Left ventricle myocardium superior (tissue), 1 donor: ENCODE measurements at regions not wholly inside any gene's neighbourhood (a gene's known extent, or its start where the extent isn't known, plus 50 kb on each side); places are given as distances from the start of the nearest gene placed in this dataset.

Experiments used
- ATAC-seq: fragments of 200-7000 bp; cut with Tn5 transposase; one replicate; pipeline ENCODE4 v1.9.1; 2020; ENCODE audit warnings: mild to moderate bottlenecking, moderate library complexity
- DNase-seq: peaks from one replicate; pipeline ENCODE4 v3.0.0-alpha.2; 2020
- intact Hi-C: fragments of 100-400 bp; cut with micrococcal nuclease; formaldehyde crosslinking; loops from one replicate; pipeline ENCODE4 v1.11.0; 2022
- donor health status: DM: no; HTN: yes; CAD: no; lungs with severe emphysema.

- intact Hi-C loops = no loop called here
- ATAC-seq = no peak
- no peak for DNase-seq
Observed at GRCh38 chr18:39396168-39396567, 1830.6 kb upstream of the CELF4 start.

- DNase-seq = no peak
- intact Hi-C loops = no loop called here
- no peak for ATAC-seq
Observed at GRCh38 chr18:39389800-39390379, 1824.3 kb upstream of the CELF4 start.

- no peak for DNase-seq
Observed at GRCh38 chr18:39380866-39381265, 1815.3 kb upstream of the CELF4 start.

GRCh38 chr18:39380186-39380725, 1814.7 kb upstream of the CELF4 start:
- no peak for ATAC-seq
- intact Hi-C loops = no loop called here

More at GRCh38 chr18:39380866-39381265, 1815.3 kb upstream of the CELF4 start:
- intact Hi-C loops = no loop called here
- ATAC-seq = no peak

GRCh38 chr18:39375066-39375465, 1809.5 kb upstream of the CELF4 start:
- DNase-seq (no peak), ATAC-seq (no peak)
- intact Hi-C loops = no loop called here

More at GRCh38 chr18:39380186-39380725, 1814.7 kb upstream of the CELF4 start:
- DNase-seq = no peak

- DNase-seq (no peak), ATAC-seq (no peak)
- intact Hi-C loops = no loop called here
Observed at GRCh38 chr18:39371996-39372395, 1806.4 kb upstream of the CELF4 start.

- intact Hi-C loops = no loop called here
- no peak for DNase-seq
- ATAC-seq = no peak
Observed at GRCh38 chr18:39366656-39367055, 1801.1 kb upstream of the CELF4 start.

GRCh38 chr18:39365836-39366485, 1800.4 kb upstream of the CELF4 start:
- no peak for ATAC-seq
- DNase-seq = no peak
- intact Hi-C loops = no loop called here

- ATAC-seq (no peak), DNase-seq (no peak)
- intact Hi-C loops = no loop called here
Observed at GRCh38 chr18:39360072-39360471, 1794.5 kb upstream of the CELF4 start.

- intact Hi-C loops = no loop called here
- ATAC-seq = no peak
- DNase-seq = no peak
Observed at GRCh38 chr18:39359636-39360035, 1794.0 kb upstream of the CELF4 start.

GRCh38 chr18:39350945-39351344, 1785.3 kb upstream of the CELF4 start:
- intact Hi-C loops = no loop called here
- DNase-seq = no peak
- ATAC-seq = no peak

- no peak for ATAC-seq
- no peak for DNase-seq
- intact Hi-C loops = no loop called here
Observed at GRCh38 chr18:39349801-39350200, 1784.2 kb upstream of the CELF4 start.

GRCh38 chr18:39348757-39349156, 1783.2 kb upstream of the CELF4 start:
- no peak for ATAC-seq
- intact Hi-C loops = no loop called here
- no peak for DNase-seq

- ATAC-seq (no peak), DNase-seq (no peak)
- intact Hi-C loops = no loop called here
Observed at GRCh38 chr18:39347701-39348100, 1782.1 kb upstream of the CELF4 start.

- no peak for ATAC-seq
- no peak for DNase-seq
- intact Hi-C loops = no loop called here
Observed at GRCh38 chr18:39346916-39347315, 1781.3 kb upstream of the CELF4 start.

- DNase-seq = no peak
- no peak for ATAC-seq
- intact Hi-C loops = no loop called here
Observed at GRCh38 chr18:39345321-39345720, 1779.7 kb upstream of the CELF4 start.

- no peak for ATAC-seq
- intact Hi-C loops = no loop called here
Observed at GRCh38 chr18:39344487-39344886, 1778.9 kb upstream of the CELF4 start.

GRCh38 chr18:39341129-39341528, 1775.5 kb upstream of the CELF4 start:
- no peak for ATAC-seq
- intact Hi-C loops = no loop called here
- DNase-seq = no peak

More at GRCh38 chr18:39344487-39344886, 1778.9 kb upstream of the CELF4 start:
- no peak for DNase-seq

- DNase-seq (no peak), ATAC-seq (no peak)
- intact Hi-C loops = no loop called here
Observed at GRCh38 chr18:39340418-39340817, 1774.8 kb upstream of the CELF4 start.

GRCh38 chr18:39329496-39330275, 1764.1 kb upstream of the CELF4 start:
- DNase-seq (no peak), ATAC-seq (no peak)
- intact Hi-C loops = no loop called here
